ENCODE measurements at regions not wholly inside any gene's neighbourhood (a gene's known extent, or its start where the extent isn't known, plus 50 kb on each side); places are given as distances from the start of the nearest gene placed in this dataset.

- H3K27me3 ChIP-seq (ENCODE audit: control insufficient read depth, extremely low read depth, insufficient read depth, low read length) = no peaks in the 10 kb centered on the region
Observed at GRCh38 chr13:69585656-69586055, 522.0 kb upstream of the ATXN8OS start.

GRCh38 chr13:69580255-69580654, 527.4 kb upstream of the ATXN8OS start:
- DNase-seq (ENCODE audit: low read depth, low spot score) (no peak), FAIRE-seq (no peak)
- Histone ChIP-seq H2AFZ (ENCODE audit: control insufficient read depth, low read length) (no peak overlapping the region), H3K9me1 (ENCODE audit: control insufficient read depth, extremely low read depth, insufficient read depth, low read length) (no peaks in the 10 kb centered on the region), H3K27me3 (ENCODE audit: control insufficient read depth, extremely low read depth, insufficient read depth, low read length) (no peaks in the 10 kb centered on the region), H3K79me2 (ENCODE audit: control insufficient read depth, insufficient read depth, low read length) (no peaks in the 10 kb centered on the region), H3K9me3 (ENCODE audit: control insufficient read depth, low read depth, low read length) (peaks cover 2% of the 10 kb centered on the region), H3K4me2 (ENCODE audit: control insufficient read depth, extremely low read depth, insufficient read depth, low read depth, low read length) (no peak overlapping the region), H4K20me1 (ENCODE audit: control insufficient read depth, extremely low read depth, insufficient read depth, low read length) (no peaks in the 10 kb centered on the region), H3K27ac (ENCODE audit: control insufficient read depth, insufficient read depth, low read length) (no peak overlapping the region), H3K4me3 (ENCODE audit: control insufficient read depth in 2 of 3, extremely low read depth in 1 of 3, insufficient read depth in 2 of 3, low read depth in 1 of 3, low read length in 3 of 3) (no peak overlapping the region), H3K4me1 (ENCODE audit: control insufficient read depth, extremely low read depth, insufficient read depth, low read length) (no peaks in the 10 kb centered on the region), H3K9ac (ENCODE audit: control insufficient read depth, extremely low read depth, insufficient read depth, low read length) (no peak overlapping the region), H3K36me3 (ENCODE audit: control insufficient read depth in 2 of 2, extremely low read depth in 1 of 2, insufficient read depth in 2 of 2, low read length in 2 of 2) (no peaks in the 10 kb centered on the region)
- dilution Hi-C loops (cut with MboI; ENCODE audit: extremely low pct_ligation_motif_present, low sequenced_read_pairs) = no loop called here
- no peak for TF ChIP-seq EZH2 (IDR thresholded peaks at IDR 0.05; ENCODE audit: low read length)

More at GRCh38 chr13:69585656-69586055, 522.0 kb upstream of the ATXN8OS start:
- Histone ChIP-seq H3K79me2 (ENCODE audit: control insufficient read depth, insufficient read depth, low read length) (no peaks in the 10 kb centered on the region), H3K4me1 (ENCODE audit: control insufficient read depth, extremely low read depth, insufficient read depth, low read length) (no peaks in the 10 kb centered on the region), H3K9ac (ENCODE audit: control insufficient read depth, extremely low read depth, insufficient read depth, low read length) (no peak overlapping the region), H3K4me2 (ENCODE audit: control insufficient read depth, extremely low read depth, insufficient read depth, low read depth, low read length) (no peak overlapping the region), H2AFZ (ENCODE audit: control insufficient read depth, low read length) (no peak overlapping the region), H3K36me3 (ENCODE audit: control insufficient read depth in 2 of 2, extremely low read depth in 1 of 2, insufficient read depth in 2 of 2, low read length in 2 of 2) (no peaks in the 10 kb centered on the region), H3K4me3 (ENCODE audit: control insufficient read depth in 2 of 3, extremely low read depth in 1 of 3, insufficient read depth in 2 of 3, low read depth in 1 of 3, low read length in 3 of 3) (no peak overlapping the region), H3K9me3 (ENCODE audit: control insufficient read depth, low read depth, low read length) (peaks cover 2% of the 10 kb centered on the region), H3K27ac (ENCODE audit: control insufficient read depth, insufficient read depth, low read length) (no peak overlapping the region), H3K9me1 (ENCODE audit: control insufficient read depth, extremely low read depth, insufficient read depth, low read length) (no peaks in the 10 kb centered on the region), H4K20me1 (ENCODE audit: control insufficient read depth, extremely low read depth, insufficient read depth, low read length) (no peaks in the 10 kb centered on the region)
- TF ChIP-seq CTCF (optimal IDR thresholded peaks at IDR 0.05 in 1 of 3, IDR thresholded peaks at IDR 0.05 in 1 of 3, conservative IDR thresholded peaks at IDR 0.05 in 1 of 3; ENCODE audit: extremely low read depth in 1 of 3, insufficient read depth in 2 of 3, low read length in 3 of 3) (no peak), EZH2 (IDR thresholded peaks at IDR 0.05; ENCODE audit: low read length) (no peak)
- dilution Hi-C loops (cut with MboI; ENCODE audit: extremely low pct_ligation_motif_present, low sequenced_read_pairs) = no loop called here
- no peak for FAIRE-seq
- no peak for DNase-seq (ENCODE audit: low read depth, low spot score)

GRCh38 chr13:69579351-69579750, 528.3 kb upstream of the ATXN8OS start:
- Histone ChIP-seq H3K36me3 (ENCODE audit: control insufficient read depth in 2 of 2, extremely low read depth in 1 of 2, insufficient read depth in 2 of 2, low read length in 2 of 2) (no peaks in the 10 kb centered on the region), H2AFZ (ENCODE audit: control insufficient read depth, low read length) (no peak overlapping the region), H3K9me3 (ENCODE audit: control insufficient read depth, low read depth, low read length) (peaks cover 2% of the 10 kb centered on the region), H4K20me1 (ENCODE audit: control insufficient read depth, extremely low read depth, insufficient read depth, low read length) (no peaks in the 10 kb centered on the region), H3K4me3 (ENCODE audit: control insufficient read depth in 2 of 3, extremely low read depth in 1 of 3, insufficient read depth in 2 of 3, low read depth in 1 of 3, low read length in 3 of 3) (no peak overlapping the region), H3K4me2 (ENCODE audit: control insufficient read depth, extremely low read depth, insufficient read depth, low read depth, low read length) (no peak overlapping the region), H3K4me1 (ENCODE audit: control insufficient read depth, extremely low read depth, insufficient read depth, low read length) (no peaks in the 10 kb centered on the region), H3K9me1 (ENCODE audit: control insufficient read depth, extremely low read depth, insufficient read depth, low read length) (no peaks in the 10 kb centered on the region), H3K9ac (ENCODE audit: control insufficient read depth, extremely low read depth, insufficient read depth, low read length) (no peak overlapping the region), H3K27me3 (ENCODE audit: control insufficient read depth, extremely low read depth, insufficient read depth, low read length) (no peaks in the 10 kb centered on the region), H3K79me2 (ENCODE audit: control insufficient read depth, insufficient read depth, low read length) (no peaks in the 10 kb centered on the region), H3K27ac (ENCODE audit: control insufficient read depth, insufficient read depth, low read length) (no peak overlapping the region)
- dilution Hi-C loops (cut with MboI; ENCODE audit: extremely low pct_ligation_motif_present, low sequenced_read_pairs) = no loop called here
- TF ChIP-seq CTCF (optimal IDR thresholded peaks at IDR 0.05 in 1 of 3, IDR thresholded peaks at IDR 0.05 in 1 of 3, conservative IDR thresholded peaks at IDR 0.05 in 1 of 3; ENCODE audit: extremely low read depth in 1 of 3, insufficient read depth in 2 of 3, low read length in 3 of 3) = no peak
- no peak for FAIRE-seq
- no peak for DNase-seq (ENCODE audit: low read depth, low spot score)

Data from keratinocyte (primary cell).